Loucy (cell line): ENCODE measurements at regions not wholly inside any gene's neighbourhood (a gene's known extent, or its start where the extent isn't known, plus 50 kb on each side); places are given as distances from the start of the nearest gene placed in this dataset.

Source experiments
- CTCF ChIP-seq: fragments of 200-600 bp; sonication (generic); conservative IDR thresholded peaks from 2 replicates; pipeline ENCODE4 v1.5.1; 2014; ENCODE audit warnings: mild to moderate bottlenecking, antibody characterized with exemption, low read length
- EZH2phosphoT487 ChIP-seq: fragments of 200-600 bp; IDR thresholded peaks from 2 replicates; pipeline ENCODE4 v1.6.1; 2018; ENCODE audit warnings: antibody characterized with exemption, mild to moderate bottlenecking, moderate library complexity, borderline replicate concordance

- TF ChIP-seq CTCF, result no peak
- TF ChIP-seq EZH2phosphoT487, result no peak
Measured at GRCh38 chr2:177119099-177119498, 93.5 kb upstream of the HNRNPA3 start.
